ENCODE measurements at regions not wholly inside any gene's neighbourhood (a gene's known extent, or its start where the extent isn't known, plus 50 kb on each side); places are given as distances from the start of the nearest gene placed in this dataset.

GRCh38 chr10:61529208-61529607 is 76.0 kb upstream of the TMEM26 start:
- intact Hi-C loops (cut with DNase I; ENCODE audit: low total_unique reads), result no loop called here
- H3K36me3 ChIP-seq, result no peaks in the 10 kb centered on the region
- no peaks in the 10 kb centered on the region for H3K4me1 ChIP-seq
- no peak for TF ChIP-seq CTCF (IDR thresholded peaks at IDR 0.05)
- H3K9me3 ChIP-seq, result no peaks in the 10 kb centered on the region
- H3K27ac ChIP-seq, result no peak overlapping the region
- DNase-seq, result no peak
- no peak overlapping the region for H3K4me3 ChIP-seq
- H3K27me3 ChIP-seq, result no peaks in the 10 kb centered on the region

- Histone ChIP-seq H3K4me3 (no peak overlapping the region), H3K27ac (no peak overlapping the region), H3K9me3 (no peaks in the 10 kb centered on the region), H3K4me1 (no peaks in the 10 kb centered on the region), H3K27me3 (no peaks in the 10 kb centered on the region), H3K36me3 (no peaks in the 10 kb centered on the region)
- DNase-seq, result no peak
- no peak for TF ChIP-seq CTCF (IDR thresholded peaks at IDR 0.05)
- intact Hi-C loops (cut with DNase I; ENCODE audit: low total_unique reads), result no loop called here
Measured at GRCh38 chr10:61503051-61503450, 49.9 kb upstream of the TMEM26 start.

Measured in tibial artery (tissue), 4 donors.